ENCODE measurements at regions not wholly inside any gene's neighbourhood (a gene's known extent, or its start where the extent isn't known, plus 50 kb on each side); places are given as distances from the start of the nearest gene placed in this dataset.
"Not testable (repeated sequence)": the region's sequence is repeated elsewhere in the genome, so short reads cannot be mapped to it uniquely, and the experiment has no call there.

GRCh38 chr11:38089726-38090125 is 1491.7 kb upstream of the RAG2 start:
- DNase-seq (ENCODE audit: low read depth in 4 of 4, low spot score in 3 of 4), result no peak

- no peak for DNase-seq (ENCODE audit: low read depth in 4 of 4, low spot score in 3 of 4)
Observed at GRCh38 chr11:38060920-38061319, 1462.9 kb upstream of the RAG2 start.

- no peak for DNase-seq (ENCODE audit: low read depth in 4 of 4, low spot score in 3 of 4)
Observed at GRCh38 chr11:38060136-38060535, 1462.1 kb upstream of the RAG2 start.

- DNase-seq (ENCODE audit: low read depth in 4 of 4, low spot score in 3 of 4), result no peak
Observed at GRCh38 chr11:38046571-38047135, 1448.6 kb upstream of the RAG2 start.

GRCh38 chr11:38043060-38043459 is 1445.0 kb upstream of the RAG2 start:
- no peak for DNase-seq (ENCODE audit: low read depth in 4 of 4, low spot score in 3 of 4)

- DNase-seq (ENCODE audit: low read depth in 4 of 4, low spot score in 3 of 4), result no peak
Observed at GRCh38 chr11:38038777-38039176, 1440.7 kb upstream of the RAG2 start.

- DNase-seq (ENCODE audit: low read depth in 4 of 4, low spot score in 3 of 4), result no peak
Observed at GRCh38 chr11:38019072-38019775, 1421.2 kb upstream of the RAG2 start.

GRCh38 chr11:38014405-38014804 is 1416.4 kb upstream of the RAG2 start:
- DNase-seq (ENCODE audit: low read depth in 4 of 4, low spot score in 3 of 4), result no peak

GRCh38 chr11:38013157-38013556 is 1415.1 kb upstream of the RAG2 start:
- no peak for DNase-seq (ENCODE audit: low read depth in 4 of 4, low spot score in 3 of 4)

- DNase-seq (ENCODE audit: low read depth in 4 of 4, low spot score in 3 of 4), result no peak
Observed at GRCh38 chr11:38011496-38011895, 1413.5 kb upstream of the RAG2 start.

- DNase-seq (ENCODE audit: low read depth in 4 of 4, low spot score in 3 of 4), result no peak
Observed at GRCh38 chr11:38009932-38010331, 1411.9 kb upstream of the RAG2 start.

GRCh38 chr11:38006466-38006865 is 1408.4 kb upstream of the RAG2 start:
- no peak for DNase-seq (ENCODE audit: low read depth in 4 of 4, low spot score in 3 of 4)

GRCh38 chr11:38005597-38005996 is 1407.6 kb upstream of the RAG2 start:
- DNase-seq (ENCODE audit: low read depth in 4 of 4, low spot score in 3 of 4), result no peak

- no peak for DNase-seq (ENCODE audit: low read depth in 4 of 4, low spot score in 3 of 4)
Observed at GRCh38 chr11:37999171-37999570, 1401.1 kb upstream of the RAG2 start.

- DNase-seq (ENCODE audit: low read depth in 4 of 4, low spot score in 3 of 4), result no peak
Observed at GRCh38 chr11:37995886-37996285, 1397.8 kb upstream of the RAG2 start.

GRCh38 chr11:37988031-37988430 is 1390.0 kb upstream of the RAG2 start:
- no peak for DNase-seq (ENCODE audit: low read depth in 4 of 4, low spot score in 3 of 4)

GRCh38 chr11:37984991-37985390 is 1387.0 kb upstream of the RAG2 start:
- DNase-seq (ENCODE audit: low read depth in 4 of 4, low spot score in 3 of 4), result no peak

- no peak for DNase-seq (ENCODE audit: low read depth in 4 of 4, low spot score in 3 of 4)
Observed at GRCh38 chr11:37978647-37979046, 1380.6 kb upstream of the RAG2 start.

- DNase-seq (ENCODE audit: low read depth in 4 of 4, low spot score in 3 of 4), result no peak
Observed at GRCh38 chr11:37973941-37974340, 1375.9 kb upstream of the RAG2 start.

GRCh38 chr11:37972691-37973090 is 1374.7 kb upstream of the RAG2 start:
- no peak for DNase-seq (ENCODE audit: low read depth in 4 of 4, low spot score in 3 of 4)

GRCh38 chr11:37969336-37969735 is 1371.3 kb upstream of the RAG2 start:
- DNase-seq (ENCODE audit: low read depth in 4 of 4, low spot score in 3 of 4), result not testable (repeated sequence)

- no peak for DNase-seq (ENCODE audit: low read depth in 4 of 4, low spot score in 3 of 4)
Observed at GRCh38 chr11:37968148-37968547, 1370.1 kb upstream of the RAG2 start.

GRCh38 chr11:37967635-37968034 is 1369.6 kb upstream of the RAG2 start:
- DNase-seq (ENCODE audit: low read depth in 4 of 4, low spot score in 3 of 4), result no peak

Measured in left renal pelvis (tissue), 4 donors.